Liver (tissue), 8 donors: ENCODE measurements at regions not wholly inside any gene's neighbourhood (a gene's known extent, or its start where the extent isn't known, plus 50 kb on each side); places are given as distances from the start of the nearest gene placed in this dataset.

Experiments
- DNase-seq: peaks from one replicate; pipeline ENCODE4 v3.0.0-alpha.2; 2017; ENCODE audit warnings: low spot score
- H3K27ac ChIP-seq, 2 donors: one replicate each; pipeline ENCODE4 v1.7.0; 2013; ENCODE audit warnings: inconsistent platforms in 2 of 2, low read length in 2 of 2, control low read depth in 1 of 2, low read depth in 1 of 2, mild to moderate bottlenecking in 1 of 2
- H3K27me3 ChIP-seq, 4 donors: one replicate each; pipeline versions ENCODE4 v1.6.1 to v1.7.0; 2013; ENCODE audit warnings: low read length in 3 of 4, inconsistent platforms in 1 of 4, mild to moderate bottlenecking in 1 of 4, moderate library complexity in 1 of 4; ENCODE audit not compliant: control insufficient read depth in 4 of 4, insufficient read depth in 4 of 4
- H3K36me3 ChIP-seq, 4 donors: one replicate each; pipeline versions ENCODE4 v1.6.1 to v1.7.0; 2013; ENCODE audit warnings: low read length in 3 of 4, mild to moderate bottlenecking in 3 of 4, low read depth in 1 of 4, moderate library complexity in 1 of 4; ENCODE audit not compliant: control insufficient read depth in 4 of 4, insufficient read depth in 3 of 4
- H3K4me1 ChIP-seq, 4 donors: one replicate each; pipeline versions ENCODE4 v1.6.1 to v1.7.0; 2013; ENCODE audit warnings: low read length in 3 of 4, mild to moderate bottlenecking in 3 of 4, moderate library complexity in 1 of 4; ENCODE audit not compliant: control insufficient read depth in 4 of 4, insufficient read depth in 4 of 4
- H3K4me3 ChIP-seq, 3 donors: one replicate each; pipeline versions ENCODE4 v1.6.1 to v1.7.0; 2013; ENCODE audit warnings: low read length in 3 of 3, control low read depth in 1 of 3, low read depth in 1 of 3, mild to moderate bottlenecking in 1 of 3
- H3K9ac ChIP-seq, 2 donors: one replicate each; pipeline ENCODE4 v1.7.0; 2013; ENCODE audit warnings: low read length in 2 of 2, mild to moderate bottlenecking in 2 of 2, moderate library complexity in 2 of 2, control low read depth in 1 of 2, low read depth in 1 of 2
- H3K9me3 ChIP-seq, 4 donors: one replicate each; pipeline versions ENCODE4 v1.6.1 to v1.7.0; 2013; ENCODE audit warnings: low read length in 3 of 4; ENCODE audit not compliant: control insufficient read depth in 4 of 4
- EGR1 ChIP-seq, 2 donors: IDR thresholded peaks; 2 replicates each; pipeline ENCODE4 v1.6.1; 2016 to 2018; ENCODE audit warnings: antibody characterized with exemption in 2 of 2, low read depth in 2 of 2
- FOXA1 ChIP-seq: IDR thresholded peaks from 2 replicates; pipeline ENCODE4 v1.6.1; 2016; ENCODE audit warnings: antibody characterized with exemption
- FOXA2 ChIP-seq: IDR thresholded peaks from 2 replicates; pipeline ENCODE4 v1.6.1; 2016; ENCODE audit warnings: antibody characterized with exemption
- GABPA ChIP-seq, 2 donors: IDR thresholded peaks in 1 of 2; conservative IDR thresholded peaks in 1 of 2; 2 replicates each; pipeline ENCODE4 v1.6.1; 2016; ENCODE audit warnings: antibody characterized with exemption in 2 of 2, mild to moderate bottlenecking in 1 of 2, moderate library complexity in 1 of 2
- HNF4A ChIP-seq, 2 donors: conservative IDR thresholded peaks; 2 replicates each; pipeline ENCODE4 v1.6.1; 2016; ENCODE audit warnings: antibody characterized with exemption in 2 of 2, mild to moderate bottlenecking in 2 of 2
- HNF4G ChIP-seq: IDR thresholded peaks from 2 replicates; pipeline ENCODE4 v1.6.1; 2016; ENCODE audit warnings: antibody characterized with exemption
- JUND ChIP-seq, 2 donors: IDR thresholded peaks; 2 replicates each; pipeline ENCODE4 v1.6.1; 2016; ENCODE audit warnings: antibody characterized with exemption in 2 of 2
- NR2F2 ChIP-seq: IDR thresholded peaks from 2 replicates; pipeline ENCODE4 v1.6.1; 2016; ENCODE audit warnings: antibody characterized with exemption
- RAD21 ChIP-seq, 2 donors: IDR thresholded peaks; 2 replicates each; pipeline ENCODE4 v1.6.1; 2016; ENCODE audit warnings: antibody characterized with exemption in 2 of 2, mild to moderate bottlenecking in 2 of 2
- RXRA ChIP-seq, 2 donors: IDR thresholded peaks; 2 replicates each; pipeline ENCODE4 v1.6.1; 2017 to 2018; ENCODE audit warnings: antibody characterized with exemption in 2 of 2, mild to moderate bottlenecking in 1 of 2
- SP1 ChIP-seq: IDR thresholded peaks from 2 replicates; pipeline ENCODE4 v1.6.1; 2018; ENCODE audit warnings: antibody characterized with exemption, mild to moderate bottlenecking
- TAF1 ChIP-seq: conservative IDR thresholded peaks from 2 replicates; pipeline ENCODE4 v1.6.1; 2016; ENCODE audit warnings: antibody characterized with exemption, mild to moderate bottlenecking
- YY1 ChIP-seq: IDR thresholded peaks from 2 replicates; pipeline ENCODE4 v1.6.1; 2016; ENCODE audit warnings: antibody characterized with exemption, mild to moderate bottlenecking
- WGBS: extraction: QIAGEN DNeasy Blood & Tissue Kit; methylation state at CpG from one replicate; pipeline ENCODE4 v1.1.7; 2013; 5-methylcytosine and 5-hydroxymethylcytosine counted together
- TF ChIP-seq, protein P1 (sequence below): IDR thresholded peaks from 2 replicates; pipeline ENCODE4 v1.6.1; 2016; ENCODE audit warnings: antibody characterized with exemption
- TF ChIP-seq, protein P2 (sequence below): IDR thresholded peaks from 2 replicates; pipeline ENCODE4 v1.6.1; 2016; ENCODE audit warnings: antibody characterized with exemption
- TF ChIP-seq, protein P3 (sequence below): IDR thresholded peaks from 2 replicates; pipeline ENCODE4 v1.6.1; 2016; ENCODE audit warnings: antibody characterized with exemption, mild to moderate bottlenecking
- TF ChIP-seq, protein P4 (sequence below): fragments of 150-350 bp; IDR thresholded peaks from 2 replicates; pipeline ENCODE4 v1.5.1; 2017; ENCODE audit warnings: improper control_type of control experiment, low read depth, low read length; ENCODE audit not compliant: missing input control
- TF ChIP-seq, protein P5 (sequence below): IDR thresholded peaks from 2 replicates; pipeline ENCODE4 v1.6.1; 2016; ENCODE audit warnings: antibody characterized with exemption
- donor health status: healthy.
- donor health status: healthy.
- donor health status: healthy.
- donor health status: healthy.
- donor health status: healthy.

DNA sequence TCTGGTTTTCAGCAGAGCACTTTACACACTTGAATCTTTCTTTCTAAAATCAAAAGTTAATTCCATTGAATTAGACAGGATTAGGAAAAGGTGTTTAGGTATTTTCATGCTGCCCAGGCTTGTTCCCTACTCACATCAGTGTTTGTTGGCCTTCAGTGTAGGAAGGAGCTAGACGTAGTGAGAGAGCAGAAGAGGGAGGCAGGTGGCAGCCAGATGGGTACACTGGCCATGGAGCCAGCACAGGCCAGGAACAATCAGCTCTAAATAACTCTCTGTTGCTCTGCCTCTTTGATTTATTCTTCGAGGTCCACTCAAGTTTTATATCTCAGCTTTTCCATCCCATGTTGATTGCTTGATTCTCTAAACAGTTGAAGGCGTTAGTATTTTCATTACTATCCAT, 529.6 kb downstream of the PSAT1 start:
- no peak overlapping the region for H3K9ac ChIP-seq
- H3K27me3 ChIP-seq: no peaks in the 10 kb centered on the region
- peaks cover 0 to 3% (median 0%) of the 10 kb centered on the region in 4 donors for H3K4me1 ChIP-seq
- no peak for TF ChIP-seq FOXA1
- TF ChIP-seq HNF4G: no peak
- no peak overlapping the region for H3K27ac ChIP-seq
- no peaks in the 10 kb centered on the region for H3K9me3 ChIP-seq
- H3K4me3 ChIP-seq: no peak overlapping the region
- DNase-seq: no peak
- 81% methylated on average over 3 of the region's 3 CpGs for WGBS
- no peaks in the 10 kb centered on the region for H3K36me3 ChIP-seq

DNA sequence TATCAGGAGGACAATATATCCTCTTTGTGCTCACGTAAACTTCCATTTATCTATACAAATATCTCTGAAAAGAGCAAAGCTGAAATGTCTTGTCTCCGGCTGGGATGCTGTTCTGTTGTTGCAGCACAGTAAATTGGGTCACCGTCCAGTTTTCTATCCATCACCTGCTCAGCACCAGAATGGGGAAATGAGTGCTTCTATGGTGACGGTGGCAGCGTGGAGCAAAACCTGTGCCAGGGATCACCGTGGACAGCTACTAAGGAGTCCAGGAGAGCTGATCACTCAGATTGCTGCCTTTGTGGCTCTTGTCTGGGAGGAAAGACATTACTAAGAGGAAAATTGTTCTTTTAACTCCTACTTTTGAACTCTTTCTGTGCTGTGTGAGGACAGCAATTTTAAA, 531.6 kb downstream of the PSAT1 start:
- Histone ChIP-seq H3K9me3 (no peaks in the 10 kb centered on the region), H3K4me1 (no peaks in the 10 kb centered on the region), H3K9ac (no peak overlapping the region), H3K27ac (no peak overlapping the region), H3K36me3 (no peaks in the 10 kb centered on the region), H3K27me3 (no peaks in the 10 kb centered on the region), H3K4me3 (no peak overlapping the region)
- 84% methylated on average over 6 of the region's 6 CpGs for WGBS
- no peak for DNase-seq
- TF ChIP-seq NR2F2 (no peak), TAF1 (no peak), EGR1 (IDR thresholded peaks at IDR 0.05; ENCODE audit: low read depth in 2 of 2) (no peak), FOXA2 (no peak), GABPA (IDR thresholded peaks at IDR 0.05 in 1 of 2, conservative IDR thresholded peaks at IDR 0.05 in 1 of 2) (no peak), YY1 (no peak), JUND (IDR thresholded peaks at IDR 0.05) (no peak), HNF4G (no peak), RXRA (IDR thresholded peaks at IDR 0.05) (no peak), SP1 (no peak), FOXA1 (no peak), RAD21 (IDR thresholded peaks at IDR 0.05) (no peak), HNF4A (conservative IDR thresholded peaks at IDR 0.05) (no peak)
- TF ChIP-seq, protein P1, sequence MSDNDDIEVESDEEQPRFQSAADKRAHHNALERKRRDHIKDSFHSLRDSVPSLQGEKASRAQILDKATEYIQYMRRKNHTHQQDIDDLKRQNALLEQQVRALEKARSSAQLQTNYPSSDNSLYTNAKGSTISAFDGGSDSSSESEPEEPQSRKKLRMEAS: no peak
- TF ChIP-seq, protein P2, sequence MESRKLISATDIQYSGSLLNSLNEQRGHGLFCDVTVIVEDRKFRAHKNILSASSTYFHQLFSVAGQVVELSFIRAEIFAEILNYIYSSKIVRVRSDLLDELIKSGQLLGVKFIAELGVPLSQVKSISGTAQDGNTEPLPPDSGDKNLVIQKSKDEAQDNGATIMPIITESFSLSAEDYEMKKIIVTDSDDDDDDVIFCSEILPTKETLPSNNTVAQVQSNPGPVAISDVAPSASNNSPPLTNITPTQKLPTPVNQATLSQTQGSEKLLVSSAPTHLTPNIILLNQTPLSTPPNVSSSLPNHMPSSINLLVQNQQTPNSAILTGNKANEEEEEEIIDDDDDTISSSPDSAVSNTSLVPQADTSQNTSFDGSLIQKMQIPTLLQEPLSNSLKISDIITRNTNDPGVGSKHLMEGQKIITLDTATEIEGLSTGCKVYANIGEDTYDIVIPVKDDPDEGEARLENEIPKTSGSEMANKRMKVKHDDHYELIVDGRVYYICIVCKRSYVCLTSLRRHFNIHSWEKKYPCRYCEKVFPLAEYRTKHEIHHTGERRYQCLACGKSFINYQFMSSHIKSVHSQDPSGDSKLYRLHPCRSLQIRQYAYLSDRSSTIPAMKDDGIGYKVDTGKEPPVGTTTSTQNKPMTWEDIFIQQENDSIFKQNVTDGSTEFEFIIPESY: no peak
- TF ChIP-seq, protein P3, sequence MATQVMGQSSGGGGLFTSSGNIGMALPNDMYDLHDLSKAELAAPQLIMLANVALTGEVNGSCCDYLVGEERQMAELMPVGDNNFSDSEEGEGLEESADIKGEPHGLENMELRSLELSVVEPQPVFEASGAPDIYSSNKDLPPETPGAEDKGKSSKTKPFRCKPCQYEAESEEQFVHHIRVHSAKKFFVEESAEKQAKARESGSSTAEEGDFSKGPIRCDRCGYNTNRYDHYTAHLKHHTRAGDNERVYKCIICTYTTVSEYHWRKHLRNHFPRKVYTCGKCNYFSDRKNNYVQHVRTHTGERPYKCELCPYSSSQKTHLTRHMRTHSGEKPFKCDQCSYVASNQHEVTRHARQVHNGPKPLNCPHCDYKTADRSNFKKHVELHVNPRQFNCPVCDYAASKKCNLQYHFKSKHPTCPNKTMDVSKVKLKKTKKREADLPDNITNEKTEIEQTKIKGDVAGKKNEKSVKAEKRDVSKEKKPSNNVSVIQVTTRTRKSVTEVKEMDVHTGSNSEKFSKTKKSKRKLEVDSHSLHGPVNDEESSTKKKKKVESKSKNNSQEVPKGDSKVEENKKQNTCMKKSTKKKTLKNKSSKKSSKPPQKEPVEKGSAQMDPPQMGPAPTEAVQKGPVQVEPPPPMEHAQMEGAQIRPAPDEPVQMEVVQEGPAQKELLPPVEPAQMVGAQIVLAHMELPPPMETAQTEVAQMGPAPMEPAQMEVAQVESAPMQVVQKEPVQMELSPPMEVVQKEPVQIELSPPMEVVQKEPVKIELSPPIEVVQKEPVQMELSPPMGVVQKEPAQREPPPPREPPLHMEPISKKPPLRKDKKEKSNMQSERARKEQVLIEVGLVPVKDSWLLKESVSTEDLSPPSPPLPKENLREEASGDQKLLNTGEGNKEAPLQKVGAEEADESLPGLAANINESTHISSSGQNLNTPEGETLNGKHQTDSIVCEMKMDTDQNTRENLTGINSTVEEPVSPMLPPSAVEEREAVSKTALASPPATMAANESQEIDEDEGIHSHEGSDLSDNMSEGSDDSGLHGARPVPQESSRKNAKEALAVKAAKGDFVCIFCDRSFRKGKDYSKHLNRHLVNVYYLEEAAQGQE: no peak
- TF ChIP-seq, protein P4, sequence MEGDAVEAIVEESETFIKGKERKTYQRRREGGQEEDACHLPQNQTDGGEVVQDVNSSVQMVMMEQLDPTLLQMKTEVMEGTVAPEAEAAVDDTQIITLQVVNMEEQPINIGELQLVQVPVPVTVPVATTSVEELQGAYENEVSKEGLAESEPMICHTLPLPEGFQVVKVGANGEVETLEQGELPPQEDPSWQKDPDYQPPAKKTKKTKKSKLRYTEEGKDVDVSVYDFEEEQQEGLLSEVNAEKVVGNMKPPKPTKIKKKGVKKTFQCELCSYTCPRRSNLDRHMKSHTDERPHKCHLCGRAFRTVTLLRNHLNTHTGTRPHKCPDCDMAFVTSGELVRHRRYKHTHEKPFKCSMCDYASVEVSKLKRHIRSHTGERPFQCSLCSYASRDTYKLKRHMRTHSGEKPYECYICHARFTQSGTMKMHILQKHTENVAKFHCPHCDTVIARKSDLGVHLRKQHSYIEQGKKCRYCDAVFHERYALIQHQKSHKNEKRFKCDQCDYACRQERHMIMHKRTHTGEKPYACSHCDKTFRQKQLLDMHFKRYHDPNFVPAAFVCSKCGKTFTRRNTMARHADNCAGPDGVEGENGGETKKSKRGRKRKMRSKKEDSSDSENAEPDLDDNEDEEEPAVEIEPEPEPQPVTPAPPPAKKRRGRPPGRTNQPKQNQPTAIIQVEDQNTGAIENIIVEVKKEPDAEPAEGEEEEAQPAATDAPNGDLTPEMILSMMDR: no peak
- TF ChIP-seq, protein P5, sequence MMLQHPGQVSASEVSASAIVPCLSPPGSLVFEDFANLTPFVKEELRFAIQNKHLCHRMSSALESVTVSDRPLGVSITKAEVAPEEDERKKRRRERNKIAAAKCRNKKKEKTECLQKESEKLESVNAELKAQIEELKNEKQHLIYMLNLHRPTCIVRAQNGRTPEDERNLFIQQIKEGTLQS: no peak
